ENCODE measurements at regions not wholly inside any gene's neighbourhood (a gene's known extent, or its start where the extent isn't known, plus 50 kb on each side); places are given as distances from the start of the nearest gene placed in this dataset.

DNA sequence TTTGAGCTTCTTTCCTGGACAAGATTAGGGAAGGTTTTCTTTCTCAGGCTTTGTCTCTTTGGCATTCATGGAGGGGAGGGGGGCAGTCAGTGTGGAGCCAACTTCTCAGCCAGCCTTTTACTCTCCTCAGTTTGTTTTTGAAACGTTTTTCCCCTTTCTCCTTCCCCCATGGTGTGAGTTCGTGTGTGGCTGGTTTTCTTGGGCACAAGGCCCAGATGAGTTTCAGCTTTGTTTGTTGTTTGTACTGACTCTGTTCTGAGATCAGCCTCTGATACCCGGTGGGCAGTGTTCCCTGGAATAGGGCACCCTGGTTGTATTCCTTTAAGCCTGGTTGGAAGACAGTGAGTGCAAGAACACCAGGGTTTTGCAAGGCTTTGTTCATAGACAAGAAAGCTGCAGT is 168.2 kb upstream of the RARB start:
- DNase-seq = no peak

- no peak for DNase-seq
These were observed 165.7 kb upstream of the RARB start for GRCh38 chr3:25262322-25262721.

GRCh38 chr3:25265284-25265683 is 162.8 kb upstream of the RARB start:
- peak in 1 of 5 experiments; percentile 4 for DNase-seq

GRCh38 chr3:25266677-25267076 is 161.4 kb upstream of the RARB start:
- DNase-seq = no peak

GRCh38 chr3:25272090-25272489 is 156.0 kb upstream of the RARB start:
- no peak for DNase-seq

- DNase-seq = no peak
These were observed 154.4 kb upstream of the RARB start for GRCh38 chr3:25273582-25274171.

- DNase-seq = no peak
These were observed 150.6 kb upstream of the RARB start for GRCh38 chr3:25277503-25277902.

DNA sequence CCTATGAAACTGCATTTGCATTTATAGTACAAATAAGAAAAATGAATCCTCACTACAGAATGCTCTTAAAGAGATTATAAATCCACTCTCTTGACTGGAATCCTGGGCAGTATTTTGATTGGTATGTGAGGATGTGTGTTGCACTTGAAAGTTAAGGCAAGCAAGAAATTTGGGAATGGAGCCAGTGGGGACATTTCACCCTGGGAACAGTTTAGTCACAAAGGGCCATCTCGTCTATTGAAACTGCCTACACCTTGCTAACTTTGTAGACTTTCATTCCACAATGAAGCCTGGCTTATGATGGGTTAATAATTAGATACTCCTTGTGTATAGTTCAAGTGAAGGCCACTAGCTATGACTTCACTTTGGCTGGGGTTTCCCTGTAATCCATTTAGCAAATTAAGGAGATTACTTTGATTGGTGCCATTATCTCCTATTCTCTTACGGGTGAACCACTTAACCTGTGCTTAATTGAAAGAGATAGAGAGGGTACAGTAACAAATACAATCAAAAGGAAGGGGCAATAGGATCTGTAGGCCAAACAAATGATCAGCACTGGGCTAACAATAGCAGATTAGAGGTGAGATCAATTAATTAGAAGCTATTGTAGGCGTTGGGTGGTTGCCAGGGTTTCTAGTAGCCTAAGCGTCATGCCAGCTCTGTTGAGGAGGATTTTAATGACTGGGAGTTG is 146.9 kb upstream of the RARB start:
- no peak for DNase-seq

DNA sequence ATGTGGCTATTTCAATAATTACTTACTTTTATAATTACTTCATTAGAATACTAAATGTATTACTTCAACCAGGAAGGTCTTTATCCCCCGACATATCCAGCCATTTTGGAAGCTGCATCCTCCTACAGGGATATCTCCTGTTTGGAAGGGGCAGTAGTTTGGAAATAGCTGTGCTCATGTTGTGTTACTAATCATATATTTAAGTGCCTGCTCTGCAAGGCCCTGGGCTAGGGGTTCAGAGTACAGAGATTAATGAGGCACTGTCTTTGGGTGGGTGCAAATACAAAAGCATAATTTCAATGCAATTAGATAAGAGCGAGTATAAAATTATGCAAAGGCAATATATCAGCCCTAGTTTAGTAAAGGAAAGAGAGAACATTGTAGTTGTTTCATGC is 146.3 kb upstream of the RARB start:
- DNase-seq = no peak

DNA sequence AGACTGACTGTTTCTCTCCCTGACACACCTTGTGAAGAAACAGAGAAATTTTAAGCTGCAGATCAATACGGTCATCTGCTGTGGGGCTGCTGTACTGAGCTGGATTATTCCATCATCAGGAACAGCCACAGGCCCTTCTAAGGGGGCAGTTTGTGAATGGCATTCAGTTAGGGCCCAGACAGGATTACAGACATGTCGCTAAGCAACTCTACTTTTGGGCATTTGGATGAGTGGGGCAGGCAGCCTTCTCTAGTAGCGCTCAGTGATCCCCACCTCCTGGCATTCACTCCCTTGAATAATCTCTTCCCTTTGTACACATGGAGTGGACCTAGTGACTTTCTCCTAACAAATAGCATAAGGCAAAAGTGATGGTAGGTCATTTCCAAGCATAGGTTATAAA is 144.4 kb upstream of the RARB start:
- no peak for DNase-seq

DNA sequence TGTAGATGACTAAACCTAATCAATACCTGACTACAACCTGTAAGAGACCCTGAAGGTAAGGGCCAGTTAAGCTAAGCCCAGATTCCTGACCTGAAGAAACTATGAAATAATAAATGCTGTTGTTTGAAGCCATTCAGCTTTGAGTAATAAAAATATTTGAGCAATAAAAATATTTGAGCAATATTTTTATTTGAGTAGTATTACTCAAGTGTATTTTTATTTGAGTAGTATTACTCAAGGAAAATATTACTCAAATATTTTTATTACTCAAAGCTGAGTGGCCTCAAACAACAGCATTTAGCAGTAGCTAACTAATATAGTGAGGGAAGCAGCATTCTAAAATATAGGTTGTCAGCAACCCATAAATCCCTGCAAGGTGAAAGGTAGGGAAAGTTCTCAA is 143.8 kb upstream of the RARB start:
- DNase-seq = no peak

DNA sequence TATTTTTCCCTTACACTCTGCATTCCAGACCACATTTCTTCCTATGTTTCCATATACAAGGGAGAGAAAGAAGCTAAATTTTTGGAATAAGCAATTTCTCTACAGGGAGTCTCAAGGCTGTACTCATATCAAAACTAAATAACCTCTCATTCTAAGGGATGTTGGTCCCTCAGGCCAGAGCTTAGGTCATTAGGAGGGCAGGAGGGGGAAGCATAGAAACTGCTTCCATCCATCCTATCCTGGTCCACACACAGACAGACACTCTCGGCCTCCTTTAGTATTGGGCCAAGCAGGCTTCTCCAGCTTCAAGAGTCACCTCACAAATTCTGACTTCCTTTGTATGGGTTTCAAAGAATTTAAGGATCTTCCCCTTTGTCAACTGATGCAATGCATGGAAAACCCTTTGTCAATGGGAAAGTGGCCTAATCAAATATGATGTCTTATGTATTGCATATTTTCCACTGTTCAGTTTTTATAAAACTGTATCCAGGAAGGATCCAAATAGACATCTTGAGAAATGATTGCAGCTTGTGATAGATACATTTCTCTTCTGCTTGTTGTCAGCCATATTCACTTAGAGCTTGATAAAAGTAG is 140.7 kb upstream of the RARB start:
- no peak for DNase-seq

- DNase-seq = no peak
These were observed 139.7 kb upstream of the RARB start for GRCh38 chr3:25288413-25288812.

DNA sequence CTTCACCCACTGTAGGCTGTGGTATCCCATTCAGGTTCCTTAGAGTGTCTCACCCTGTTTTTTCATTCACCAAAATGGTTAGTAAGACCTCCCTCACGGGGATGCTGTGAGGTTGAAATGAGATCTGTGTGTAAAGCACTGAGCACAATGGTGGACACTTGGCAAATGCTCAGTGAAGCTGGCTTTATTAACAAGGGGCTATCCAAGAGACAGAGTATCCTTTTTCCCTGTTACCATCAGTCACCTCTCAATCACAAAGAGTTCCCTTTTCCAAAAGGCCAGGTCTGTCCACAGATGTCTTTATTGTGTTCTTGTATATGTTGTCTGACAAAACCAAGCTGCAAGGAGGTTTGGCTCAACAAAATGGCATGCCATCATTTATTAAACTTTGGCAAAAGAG is 138.9 kb upstream of the RARB start:
- DNase-seq = no peak

- no peak for DNase-seq
These were observed 138.4 kb upstream of the RARB start for GRCh38 chr3:25289663-25290062.

GRCh38 chr3:25291481-25291905 is 136.6 kb upstream of the RARB start:
- no peak for DNase-seq

DNA sequence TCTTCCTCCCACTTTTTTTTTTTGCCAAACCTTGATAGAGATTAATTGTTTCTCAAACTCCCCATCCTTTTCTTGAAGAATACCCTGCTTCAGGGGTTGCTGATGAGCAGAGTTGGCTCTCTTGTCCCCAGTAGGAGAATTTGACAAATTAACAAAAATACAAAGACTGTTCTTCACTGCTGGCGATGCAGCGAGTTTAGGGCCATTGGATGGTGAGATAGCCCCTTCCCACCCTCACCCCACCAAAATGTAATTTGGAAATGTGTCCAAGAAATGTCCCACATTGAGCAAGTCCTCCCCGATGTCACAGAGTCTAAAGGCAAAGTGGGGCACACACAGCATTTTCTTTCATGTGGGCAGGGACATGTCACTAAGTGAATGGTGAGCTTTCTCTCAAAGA is 136.0 kb upstream of the RARB start:
- no peak for DNase-seq

DNA sequence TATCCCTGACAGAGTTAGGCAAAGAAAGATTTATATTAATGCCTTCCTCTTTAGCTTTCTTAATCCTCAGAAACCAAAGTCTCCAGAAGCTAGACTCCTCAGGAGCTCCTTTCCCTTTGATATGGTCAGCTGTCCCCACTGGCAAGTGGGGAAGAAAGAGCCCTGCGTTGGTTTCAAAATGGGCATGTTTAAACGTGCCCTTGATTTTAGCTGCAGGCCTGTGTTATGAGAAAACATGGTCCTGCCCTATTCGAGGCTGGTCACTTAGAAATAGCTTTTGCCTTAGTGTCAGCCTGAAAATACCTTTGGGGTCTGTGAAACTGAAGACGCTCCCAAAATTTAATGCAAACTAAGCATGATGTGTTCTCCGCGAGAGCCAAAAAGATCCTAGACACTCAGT is 135.5 kb upstream of the RARB start:
- no peak for DNase-seq

- no peak for DNase-seq
These were observed 134.3 kb upstream of the RARB start for GRCh38 chr3:25293736-25294135.

GRCh38 chr3:25294169-25294805 is 133.8 kb upstream of the RARB start:
- DNase-seq = no peak

DNA sequence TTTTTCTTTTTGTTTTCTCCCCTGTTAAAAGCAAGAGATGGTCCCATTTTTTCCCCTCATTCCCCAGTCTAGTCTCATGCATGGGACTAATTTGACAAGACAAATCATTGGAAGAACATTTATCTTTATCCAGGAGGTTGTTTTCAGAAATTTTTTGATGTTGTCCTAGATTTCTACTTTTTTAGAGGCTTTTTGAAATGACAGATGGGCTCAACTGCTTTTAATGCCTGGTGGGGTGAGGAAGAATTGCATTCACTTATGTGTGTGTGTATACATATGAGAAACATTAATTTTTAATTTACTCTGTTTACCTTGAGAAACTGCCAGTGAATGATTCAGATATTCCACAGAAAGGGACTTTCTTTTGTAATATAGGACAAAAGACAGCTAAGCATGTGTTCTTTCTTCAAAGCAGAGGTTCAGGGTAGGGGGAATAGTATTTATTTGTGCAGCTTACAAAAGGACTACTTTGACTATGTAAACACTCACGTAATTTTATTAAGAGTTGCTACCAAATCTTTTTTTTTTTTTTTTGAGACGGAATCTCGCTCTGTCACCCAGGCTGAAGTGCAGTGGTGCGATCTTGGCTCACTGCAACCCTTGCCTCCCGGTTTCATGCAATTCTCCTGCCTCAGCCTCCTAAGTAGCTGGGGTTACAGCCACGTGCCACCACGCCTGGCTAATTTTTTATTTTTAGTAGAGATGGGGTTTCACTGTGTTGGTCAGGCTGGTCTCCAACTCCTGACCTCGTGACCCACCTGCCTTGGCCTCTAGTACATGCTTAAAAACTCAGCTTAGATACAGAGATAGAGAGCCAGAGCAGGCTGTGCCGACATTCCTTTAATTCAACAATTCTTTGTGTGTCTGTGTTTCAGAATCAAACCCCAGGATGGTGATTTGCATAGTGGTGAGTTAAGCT is 130.1 kb upstream of the RARB start:
- DNase-seq = no peak

- no peak for DNase-seq
These were observed 127.9 kb upstream of the RARB start for GRCh38 chr3:25300141-25300540.

DNA sequence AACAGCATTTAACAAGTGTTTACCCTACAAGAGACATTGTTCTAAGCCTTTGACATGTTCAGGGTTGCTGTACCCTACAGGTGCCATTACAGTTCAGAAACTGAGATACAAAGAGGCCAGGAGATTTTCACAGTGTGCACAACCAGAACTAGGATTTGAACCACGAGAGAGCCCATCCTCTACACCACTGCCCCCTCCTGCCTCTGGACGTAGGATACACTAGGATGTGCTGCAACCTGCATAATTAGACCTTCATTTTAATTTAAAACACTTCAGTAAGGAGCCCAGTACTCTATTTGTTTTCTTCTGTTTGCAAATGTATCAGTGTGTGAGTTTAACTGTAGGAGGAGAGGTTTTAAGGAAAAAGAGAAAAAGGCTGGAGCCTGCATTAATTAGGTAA is 123.1 kb upstream of the RARB start:
- no peak for DNase-seq

All from T-helper 2 cell (primary cell).